HL-60 (cell line): ENCODE measurements at regions not wholly inside any gene's neighbourhood (a gene's known extent, or its start where the extent isn't known, plus 50 kb on each side); places are given as distances from the start of the nearest gene placed in this dataset.

Experiments used
- GABPA ChIP-seq: IDR thresholded peaks from 2 replicates; pipeline ENCODE4 v1.6.1; 2012; ENCODE audit warnings: low read depth
- POLR2AphosphoS5 ChIP-seq: IDR thresholded peaks from 2 replicates; pipeline ENCODE4 v1.6.1; 2012; ENCODE audit warnings: low read depth
- TF ChIP-seq, protein P1 (sequence below): IDR thresholded peaks from one replicate; pipeline ENCODE4 v1.5.1; 2011; ENCODE audit warnings: low read length, control low read depth, inconsistent platforms; ENCODE audit not compliant: insufficient read depth
- TF ChIP-seq, protein P2 (sequence below): IDR thresholded peaks from 2 replicates; pipeline ENCODE4 v1.6.1; 2012; ENCODE audit warnings: low read depth; ENCODE audit not compliant: insufficient replicate concordance

- TF ChIP-seq, protein P1, sequence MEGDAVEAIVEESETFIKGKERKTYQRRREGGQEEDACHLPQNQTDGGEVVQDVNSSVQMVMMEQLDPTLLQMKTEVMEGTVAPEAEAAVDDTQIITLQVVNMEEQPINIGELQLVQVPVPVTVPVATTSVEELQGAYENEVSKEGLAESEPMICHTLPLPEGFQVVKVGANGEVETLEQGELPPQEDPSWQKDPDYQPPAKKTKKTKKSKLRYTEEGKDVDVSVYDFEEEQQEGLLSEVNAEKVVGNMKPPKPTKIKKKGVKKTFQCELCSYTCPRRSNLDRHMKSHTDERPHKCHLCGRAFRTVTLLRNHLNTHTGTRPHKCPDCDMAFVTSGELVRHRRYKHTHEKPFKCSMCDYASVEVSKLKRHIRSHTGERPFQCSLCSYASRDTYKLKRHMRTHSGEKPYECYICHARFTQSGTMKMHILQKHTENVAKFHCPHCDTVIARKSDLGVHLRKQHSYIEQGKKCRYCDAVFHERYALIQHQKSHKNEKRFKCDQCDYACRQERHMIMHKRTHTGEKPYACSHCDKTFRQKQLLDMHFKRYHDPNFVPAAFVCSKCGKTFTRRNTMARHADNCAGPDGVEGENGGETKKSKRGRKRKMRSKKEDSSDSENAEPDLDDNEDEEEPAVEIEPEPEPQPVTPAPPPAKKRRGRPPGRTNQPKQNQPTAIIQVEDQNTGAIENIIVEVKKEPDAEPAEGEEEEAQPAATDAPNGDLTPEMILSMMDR, result no peak
- TF ChIP-seq, protein P2, sequence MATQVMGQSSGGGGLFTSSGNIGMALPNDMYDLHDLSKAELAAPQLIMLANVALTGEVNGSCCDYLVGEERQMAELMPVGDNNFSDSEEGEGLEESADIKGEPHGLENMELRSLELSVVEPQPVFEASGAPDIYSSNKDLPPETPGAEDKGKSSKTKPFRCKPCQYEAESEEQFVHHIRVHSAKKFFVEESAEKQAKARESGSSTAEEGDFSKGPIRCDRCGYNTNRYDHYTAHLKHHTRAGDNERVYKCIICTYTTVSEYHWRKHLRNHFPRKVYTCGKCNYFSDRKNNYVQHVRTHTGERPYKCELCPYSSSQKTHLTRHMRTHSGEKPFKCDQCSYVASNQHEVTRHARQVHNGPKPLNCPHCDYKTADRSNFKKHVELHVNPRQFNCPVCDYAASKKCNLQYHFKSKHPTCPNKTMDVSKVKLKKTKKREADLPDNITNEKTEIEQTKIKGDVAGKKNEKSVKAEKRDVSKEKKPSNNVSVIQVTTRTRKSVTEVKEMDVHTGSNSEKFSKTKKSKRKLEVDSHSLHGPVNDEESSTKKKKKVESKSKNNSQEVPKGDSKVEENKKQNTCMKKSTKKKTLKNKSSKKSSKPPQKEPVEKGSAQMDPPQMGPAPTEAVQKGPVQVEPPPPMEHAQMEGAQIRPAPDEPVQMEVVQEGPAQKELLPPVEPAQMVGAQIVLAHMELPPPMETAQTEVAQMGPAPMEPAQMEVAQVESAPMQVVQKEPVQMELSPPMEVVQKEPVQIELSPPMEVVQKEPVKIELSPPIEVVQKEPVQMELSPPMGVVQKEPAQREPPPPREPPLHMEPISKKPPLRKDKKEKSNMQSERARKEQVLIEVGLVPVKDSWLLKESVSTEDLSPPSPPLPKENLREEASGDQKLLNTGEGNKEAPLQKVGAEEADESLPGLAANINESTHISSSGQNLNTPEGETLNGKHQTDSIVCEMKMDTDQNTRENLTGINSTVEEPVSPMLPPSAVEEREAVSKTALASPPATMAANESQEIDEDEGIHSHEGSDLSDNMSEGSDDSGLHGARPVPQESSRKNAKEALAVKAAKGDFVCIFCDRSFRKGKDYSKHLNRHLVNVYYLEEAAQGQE, result no peak
- no peak for TF ChIP-seq GABPA
- TF ChIP-seq POLR2AphosphoS5, result no peak
Measured at GRCh38 chr5:164518067-164518740, 1012.8 kb downstream of the MAT2B start.
